RCC 7860 (cell line): ENCODE measurements at regions not wholly inside any gene's neighbourhood (a gene's known extent, or its start where the extent isn't known, plus 50 kb on each side); places are given as distances from the start of the nearest gene placed in this dataset.
"Not testable (repeated sequence)": the region's sequence is repeated elsewhere in the genome, so short reads cannot be mapped to it uniquely, and the experiment has no call there.

Experiments
- DNase-seq: peaks from one replicate; pipeline ENCODE4 v3.0.0-alpha.2; 2015; ENCODE audit warnings: low spot score
- FAIRE-seq: peaks from 2 replicates; lab custom pipeline; 2012; peaks lifted over from hg19 to GRCh38; lab: Jason Lieb, UNC

DNA sequence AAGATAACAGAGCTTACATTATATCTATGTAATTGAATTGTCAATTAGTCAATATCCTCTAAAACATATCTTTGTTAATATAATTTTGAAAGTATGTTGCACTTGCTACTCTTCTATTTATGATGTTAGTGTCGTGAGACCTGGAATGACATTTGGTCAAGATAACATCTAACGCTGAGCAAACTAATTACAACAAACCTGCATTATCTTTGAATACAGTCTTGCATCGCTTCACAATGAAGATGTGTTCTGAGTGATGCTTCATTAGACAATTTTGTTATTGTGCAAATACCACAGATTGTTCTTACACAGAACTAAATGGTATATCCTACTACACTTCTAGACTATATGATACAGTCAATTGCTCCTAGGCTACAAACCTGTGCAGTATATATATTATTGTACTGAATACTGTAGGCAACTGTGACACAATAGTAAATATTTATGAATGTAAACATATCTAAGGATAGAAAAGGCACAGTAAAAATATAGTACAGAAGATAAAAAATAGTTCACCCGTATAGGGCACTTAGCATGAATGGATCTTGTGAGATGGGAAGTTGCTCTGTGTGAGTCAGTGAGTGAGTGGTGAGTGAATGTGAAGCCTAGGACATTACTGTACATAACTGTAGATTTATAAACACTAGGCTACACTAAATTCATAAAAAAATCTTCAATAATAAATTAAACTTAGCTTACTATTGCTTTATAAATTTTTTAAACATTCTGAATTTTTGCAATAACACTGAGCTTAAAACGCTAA lies 1773.8 kb downstream of the PCDH9 start:
- no peak for DNase-seq
- no peak for FAIRE-seq

DNA sequence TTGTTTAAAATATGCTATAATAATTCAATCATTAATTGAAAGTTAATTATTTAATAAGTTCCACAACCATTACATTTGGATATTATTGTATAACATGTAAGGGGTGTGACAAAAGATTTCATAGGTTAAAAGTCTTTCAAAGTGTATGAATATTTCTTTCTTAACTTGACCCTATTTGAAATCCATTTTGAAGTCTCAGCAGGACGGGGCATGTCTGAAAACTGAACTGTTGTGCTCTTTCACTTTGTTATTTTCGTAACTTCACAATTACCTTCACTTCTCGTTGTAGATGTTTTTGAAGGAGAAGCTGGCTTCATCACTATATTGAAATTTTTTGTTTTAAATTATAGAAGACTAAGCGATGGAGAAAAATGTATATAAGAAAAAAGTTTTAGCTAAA lies 1775.7 kb downstream of the PCDH9 start:
- FAIRE-seq, result no peak
- no peak for DNase-seq

GRCh38 chr13:65453982-65454381 lies 1776.2 kb downstream of the PCDH9 start:
- FAIRE-seq, result peak; percentile 54
- DNase-seq, result peak; percentile 34

DNA sequence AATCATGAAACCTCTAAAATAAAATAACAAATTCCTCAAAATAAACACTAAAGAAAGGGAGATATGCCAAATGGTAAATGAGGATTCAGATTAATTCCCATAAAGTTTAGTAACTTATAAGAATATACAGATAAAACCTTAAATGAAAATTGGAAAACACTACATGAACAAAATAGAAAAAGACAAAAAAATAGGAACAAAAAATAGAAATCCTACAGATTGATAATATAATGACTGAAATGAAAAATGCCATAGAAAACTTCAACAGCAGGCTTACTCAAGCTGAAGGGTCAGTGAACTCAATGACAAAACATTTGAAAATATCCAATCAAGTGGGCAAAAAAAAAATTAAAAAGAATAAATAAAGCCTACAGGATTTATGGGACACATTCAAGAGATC lies 1784.8 kb downstream of the PCDH9 start:
- DNase-seq (no peak), FAIRE-seq (no peak)

DNA sequence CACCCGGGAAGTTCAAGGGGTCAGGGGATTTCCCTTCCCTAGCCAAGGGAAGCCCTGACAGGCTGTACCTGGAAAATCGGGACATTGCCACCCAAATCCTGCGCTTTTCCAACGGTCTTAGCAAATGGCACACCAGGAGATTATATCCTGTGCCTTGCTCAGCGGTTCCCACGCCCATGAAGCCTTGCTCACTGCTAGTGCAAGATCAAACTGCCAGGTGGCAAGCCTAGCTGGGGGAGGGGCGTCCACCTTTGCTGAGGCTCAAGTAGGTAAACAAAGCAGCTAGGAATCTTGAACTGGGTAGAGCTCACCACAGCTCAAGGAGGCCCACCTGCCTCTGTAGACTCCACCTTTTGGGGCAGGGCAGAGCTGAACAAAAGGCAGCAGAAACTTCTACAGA lies 1794.5 kb downstream of the PCDH9 start:
- DNase-seq (no peak), FAIRE-seq (no peak)

DNA sequence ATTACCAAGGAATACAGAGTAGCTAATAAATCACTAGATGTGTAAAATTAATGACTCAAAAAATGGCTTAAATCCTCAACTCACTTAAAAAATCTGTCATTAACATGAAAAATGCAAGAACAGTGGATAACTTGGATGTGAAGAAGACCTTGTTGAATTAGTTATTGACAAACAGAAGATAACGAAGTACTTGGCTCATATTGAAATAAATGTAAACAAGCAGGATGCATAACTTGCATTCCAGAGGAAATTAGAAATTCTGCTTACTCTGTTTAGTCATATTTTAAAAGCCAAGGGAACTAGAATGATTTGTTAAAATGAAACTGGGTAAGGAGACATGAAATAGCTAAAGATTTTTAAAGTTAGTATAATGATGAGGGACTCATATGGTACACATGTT lies 1812.2 kb downstream of the PCDH9 start:
- FAIRE-seq (no peak), DNase-seq (no peak)

DNA sequence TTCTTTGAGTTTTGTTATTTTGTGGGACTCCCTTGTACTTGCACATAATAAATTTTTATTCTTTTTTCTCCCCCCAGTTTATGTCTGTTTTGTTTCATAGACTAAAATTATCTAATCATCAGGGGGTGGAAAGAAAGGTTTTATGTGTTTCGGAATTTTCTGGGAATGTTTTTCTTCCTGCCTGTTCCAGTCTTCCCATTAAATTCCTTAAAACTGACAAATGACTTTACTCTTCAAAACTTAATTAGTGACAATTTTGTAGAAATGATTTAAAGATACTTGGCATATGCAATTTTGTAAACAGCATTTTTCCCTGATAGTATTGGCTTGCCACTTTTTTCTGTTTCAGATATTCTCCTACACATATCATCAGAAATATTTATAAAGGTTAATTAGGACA lies 1813.4 kb downstream of the PCDH9 start:
- no peak for DNase-seq
- no peak for FAIRE-seq

- FAIRE-seq (no peak), DNase-seq (no peak)
These were observed 1815.9 kb downstream of the PCDH9 start for GRCh38 chr13:65414187-65414586.

DNA sequence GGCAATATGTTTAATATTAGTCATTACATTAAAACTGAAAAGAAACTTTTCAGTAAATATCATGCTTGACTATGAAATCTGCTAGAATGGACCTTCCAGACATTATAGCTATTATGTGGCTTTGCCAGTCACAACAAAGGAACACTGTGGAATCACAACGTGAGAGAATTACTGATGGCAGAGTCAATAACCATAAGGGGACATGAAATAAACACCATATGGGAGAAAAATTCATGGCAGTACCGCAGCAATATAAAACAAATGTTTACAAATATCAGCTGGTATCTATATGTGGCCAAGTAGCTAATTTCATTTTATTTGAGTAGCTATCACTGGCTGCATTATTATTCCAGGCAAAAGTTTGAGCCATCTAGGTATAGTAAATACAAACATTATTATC lies 1818.6 kb downstream of the PCDH9 start:
- no peak for FAIRE-seq

DNA sequence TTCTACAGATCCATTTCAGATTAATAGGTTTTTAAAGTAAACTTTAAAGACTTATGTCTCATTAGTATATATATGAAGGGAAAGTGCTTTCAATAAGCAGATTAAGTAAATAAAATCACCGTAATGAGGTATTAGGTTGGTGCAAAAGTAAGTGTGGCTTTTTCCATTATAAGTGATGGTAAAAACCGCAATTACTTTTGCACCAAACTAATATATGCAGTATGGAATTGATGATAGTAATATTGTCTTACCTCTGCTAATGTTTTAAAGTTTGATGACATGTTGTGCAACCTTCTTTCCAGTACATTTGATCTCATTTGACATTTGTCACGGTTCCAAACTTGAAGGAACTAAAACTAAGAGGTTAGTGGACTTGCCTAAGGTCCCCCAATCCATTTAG lies 1819.3 kb downstream of the PCDH9 start:
- FAIRE-seq (no peak), DNase-seq (no peak)

More for the DNA sequence above, 1818.6 kb downstream of the PCDH9 start:
- no peak for DNase-seq

DNA sequence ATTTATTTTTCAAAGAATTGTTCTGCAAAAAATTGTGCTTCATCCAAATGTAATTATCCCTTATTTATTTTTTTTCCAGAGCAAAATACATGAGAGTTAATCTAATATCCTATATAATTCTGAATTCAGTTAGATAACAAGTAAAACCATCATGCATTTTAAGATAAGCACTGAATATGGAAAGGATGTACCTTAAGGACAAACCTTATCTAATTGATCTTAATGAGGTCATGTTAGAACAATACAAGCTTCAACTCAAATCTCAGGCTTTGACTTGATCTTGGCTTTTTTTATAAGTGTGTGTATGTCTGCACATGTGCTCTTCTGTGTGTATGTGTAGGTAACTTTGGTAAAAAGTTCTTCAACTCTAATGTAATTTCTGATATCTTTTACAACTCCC lies 1828.8 kb downstream of the PCDH9 start:
- DNase-seq (no peak), FAIRE-seq (no peak)

GRCh38 chr13:65400702-65401101 lies 1829.4 kb downstream of the PCDH9 start:
- DNase-seq, result no peak
- FAIRE-seq, result no peak

GRCh38 chr13:65387743-65388347 lies 1842.3 kb downstream of the PCDH9 start:
- no peak for FAIRE-seq
- DNase-seq, result no peak

DNA sequence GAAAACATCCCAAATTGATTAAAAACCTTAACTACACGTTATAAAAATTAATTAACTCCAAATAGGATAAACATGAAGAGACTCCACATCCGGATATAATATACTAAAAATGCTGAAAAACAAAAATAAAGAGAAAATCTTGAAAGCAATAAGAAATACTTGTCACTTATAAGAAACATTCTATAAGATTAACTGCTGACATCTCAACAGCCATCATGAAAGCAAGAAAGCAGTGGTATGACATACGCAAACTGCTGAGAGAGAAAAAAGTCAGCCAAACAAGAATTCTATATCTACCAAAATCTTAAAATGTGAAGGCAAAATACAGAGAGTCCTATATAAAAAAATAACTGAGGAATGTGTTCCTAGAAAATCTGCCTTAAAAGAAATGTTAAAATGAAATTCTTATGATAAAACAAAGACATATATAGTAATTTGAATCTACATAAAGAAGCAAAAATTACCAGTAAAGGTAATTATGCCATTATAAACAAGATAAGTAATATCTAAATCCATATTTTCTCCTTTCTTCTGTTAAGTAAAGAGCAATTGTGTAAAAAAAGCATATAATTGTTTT lies 1851.1 kb downstream of the PCDH9 start:
- no peak for FAIRE-seq

DNA sequence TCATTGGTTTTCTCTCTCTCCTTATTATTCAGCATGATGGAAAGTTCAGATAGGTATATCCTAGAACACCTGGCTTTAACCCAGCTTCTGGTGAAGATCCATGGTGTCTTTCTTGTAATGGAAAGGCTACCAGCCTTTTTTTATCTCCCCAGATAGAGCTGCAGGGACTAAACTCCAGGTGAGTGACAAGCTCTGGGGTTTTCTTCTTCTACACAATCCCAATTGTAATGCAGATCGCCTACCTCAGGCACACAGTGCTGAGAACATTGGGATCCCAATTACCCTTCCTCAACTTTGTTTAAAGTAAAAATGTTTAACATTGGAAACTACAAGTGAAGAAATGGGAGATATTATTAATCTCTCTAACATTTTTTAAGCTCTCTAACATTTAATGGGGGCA lies 1851.7 kb downstream of the PCDH9 start:
- DNase-seq (no peak), FAIRE-seq (no peak)

More for the DNA sequence above, 1851.1 kb downstream of the PCDH9 start:
- no peak for DNase-seq

DNA sequence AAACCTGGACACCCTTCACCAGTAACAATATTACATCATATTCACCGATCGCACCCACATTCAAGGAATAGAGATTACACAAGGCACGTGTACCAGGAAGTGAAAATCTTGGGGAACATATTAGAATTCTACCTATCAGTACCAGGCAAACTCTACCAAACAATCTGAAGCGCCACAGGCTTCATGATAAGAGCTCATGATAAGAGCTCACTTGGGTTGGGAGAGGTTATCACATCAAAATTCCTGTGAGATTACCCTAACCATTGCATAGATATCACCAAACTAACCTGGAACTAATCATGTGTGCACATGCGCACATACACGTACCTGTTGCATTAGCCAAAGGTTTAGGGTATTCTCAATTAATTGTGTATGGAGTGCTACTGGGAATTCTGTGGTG lies 1861.3 kb downstream of the PCDH9 start:
- DNase-seq (no peak), FAIRE-seq (no peak)

GRCh38 chr13:65353951-65354350 lies 1876.2 kb downstream of the PCDH9 start:
- FAIRE-seq, result no peak
- no peak for DNase-seq

DNA sequence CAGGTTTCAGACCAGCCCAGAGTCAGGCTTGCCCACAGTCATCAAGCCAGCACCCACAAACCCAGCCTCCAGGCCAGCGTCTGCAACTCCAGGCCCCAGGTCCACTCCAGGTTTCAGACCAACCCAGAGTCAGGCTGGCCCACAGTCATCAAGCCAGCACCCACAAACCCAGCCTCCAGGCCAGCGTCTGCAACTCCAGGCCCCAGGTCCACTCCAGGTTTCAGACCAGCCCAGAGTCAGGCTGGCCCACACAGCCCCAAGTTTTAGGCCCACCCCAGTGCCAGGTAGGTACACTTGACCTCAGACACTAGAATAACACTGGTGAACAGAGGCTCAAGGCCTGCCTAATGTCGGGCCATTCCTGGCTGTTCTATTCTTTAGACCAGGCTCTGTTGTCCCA lies 1877.0 kb downstream of the PCDH9 start:
- DNase-seq, FAIRE-seq: not testable (repeated sequence)

- no peak for FAIRE-seq
- no peak for DNase-seq
These were observed 1882.6 kb downstream of the PCDH9 start for GRCh38 chr13:65347420-65348030.

DNA sequence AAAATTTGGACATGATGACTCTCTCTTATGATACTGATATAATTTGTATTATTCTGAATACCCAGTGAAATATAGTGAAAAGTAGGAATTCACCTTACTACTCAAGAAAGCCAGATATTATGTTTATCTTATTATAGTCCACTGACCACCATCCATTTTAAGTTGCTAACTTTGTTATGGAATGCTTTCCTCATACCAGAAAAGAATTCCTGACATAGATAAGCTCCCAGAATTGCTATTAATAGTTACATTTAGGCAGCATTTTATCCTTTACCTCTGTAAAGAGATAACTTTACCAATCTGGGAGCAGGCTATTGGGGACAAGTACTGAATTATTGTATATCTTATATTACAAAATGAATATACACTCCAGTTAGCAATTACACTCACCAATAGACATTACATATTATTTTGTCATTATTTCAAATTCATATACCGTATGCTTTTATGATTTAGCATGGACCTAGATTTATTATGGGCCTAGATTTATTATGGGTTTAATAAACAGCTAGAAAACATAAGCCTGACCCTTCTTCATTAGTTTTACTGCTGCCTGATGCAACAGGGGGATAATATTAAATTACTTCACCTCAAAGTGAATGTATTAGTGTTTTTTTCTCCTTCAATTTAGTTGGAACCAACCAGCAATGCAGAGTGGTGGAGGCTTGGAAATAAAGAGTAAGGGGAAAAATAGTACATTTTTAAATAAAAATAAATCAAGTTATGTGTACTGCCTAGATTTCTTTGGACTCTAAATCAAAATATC lies 1886.1 kb downstream of the PCDH9 start:
- FAIRE-seq, result no peak
- no peak for DNase-seq
